ENCODE measurements at regions not wholly inside any gene's neighbourhood (a gene's known extent, or its start where the extent isn't known, plus 50 kb on each side); places are given as distances from the start of the nearest gene placed in this dataset.

DNA sequence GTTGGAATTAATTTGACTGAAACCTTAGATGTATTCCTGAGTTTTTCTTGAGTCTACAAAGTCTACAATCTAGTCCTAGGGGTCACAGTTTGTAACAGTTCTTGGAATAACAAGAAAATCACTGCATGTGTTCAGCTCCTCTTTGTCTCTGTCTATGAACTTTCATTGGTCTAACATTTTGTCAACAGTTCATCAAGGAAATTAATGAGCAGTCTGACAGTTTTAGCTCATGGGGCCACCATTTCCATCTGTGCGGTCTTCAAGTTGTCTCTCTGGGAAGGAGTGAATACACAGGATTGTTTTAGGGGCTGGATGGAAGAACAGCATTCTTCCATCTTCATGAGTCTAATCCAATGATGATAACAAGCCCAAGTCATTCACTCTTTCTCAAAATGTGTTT, 276.4 kb downstream of the TMEM167A start:
- FAIRE-seq, result no peak

DNA sequence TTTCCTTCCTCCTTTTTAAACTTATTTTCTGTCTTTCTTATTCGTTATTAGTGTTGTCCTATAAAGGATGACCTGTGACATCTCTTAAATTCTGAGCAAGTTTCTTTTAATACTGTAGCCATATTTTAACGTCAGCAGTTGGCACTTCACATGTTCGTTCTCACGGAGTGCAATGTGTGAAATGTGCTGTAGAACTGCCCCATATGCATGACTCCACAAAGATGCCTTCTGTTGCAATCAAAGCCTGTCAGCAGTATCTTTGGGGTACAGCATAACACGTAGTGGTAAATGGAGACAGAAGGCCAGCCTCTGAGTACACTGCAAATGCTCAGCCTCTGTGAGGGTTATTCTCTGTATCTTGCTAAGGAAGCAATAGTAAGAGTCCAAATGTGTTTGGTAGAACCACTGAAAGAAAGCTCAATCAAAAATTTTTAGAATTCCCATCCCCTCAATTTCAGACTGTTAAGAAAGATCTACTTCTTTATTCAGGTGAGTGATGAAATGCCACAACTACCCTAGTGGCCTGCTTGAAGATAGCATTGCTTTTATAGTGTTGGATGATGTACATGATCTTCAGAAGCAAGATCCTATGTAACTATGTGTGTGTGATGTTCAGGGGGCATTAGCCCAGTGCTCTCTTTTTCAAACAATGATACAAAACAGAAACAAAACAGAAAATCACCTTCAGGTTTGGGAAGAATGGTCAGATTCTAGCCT, 277.7 kb downstream of the TMEM167A start:
- FAIRE-seq, result no peak

DNA sequence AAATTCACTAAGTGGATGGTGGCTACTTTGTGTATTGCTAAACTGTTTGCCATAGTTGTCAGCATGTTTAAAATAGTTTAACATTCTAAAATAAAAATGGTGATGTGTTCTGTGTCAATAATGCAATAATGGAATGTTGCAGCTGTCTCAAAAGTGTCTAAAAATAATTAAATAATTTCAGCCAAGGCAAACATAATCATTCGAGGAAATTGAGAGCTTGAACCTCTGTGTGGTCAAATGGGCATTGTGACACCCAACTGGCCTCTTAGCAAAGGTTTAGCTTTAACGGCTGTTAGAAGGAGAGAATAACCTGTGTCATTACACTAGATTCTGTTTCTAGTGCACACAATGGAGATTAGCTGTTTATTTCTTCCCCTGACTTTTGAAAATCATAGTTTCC, 278.5 kb downstream of the TMEM167A start:
- no peak for FAIRE-seq

DNA sequence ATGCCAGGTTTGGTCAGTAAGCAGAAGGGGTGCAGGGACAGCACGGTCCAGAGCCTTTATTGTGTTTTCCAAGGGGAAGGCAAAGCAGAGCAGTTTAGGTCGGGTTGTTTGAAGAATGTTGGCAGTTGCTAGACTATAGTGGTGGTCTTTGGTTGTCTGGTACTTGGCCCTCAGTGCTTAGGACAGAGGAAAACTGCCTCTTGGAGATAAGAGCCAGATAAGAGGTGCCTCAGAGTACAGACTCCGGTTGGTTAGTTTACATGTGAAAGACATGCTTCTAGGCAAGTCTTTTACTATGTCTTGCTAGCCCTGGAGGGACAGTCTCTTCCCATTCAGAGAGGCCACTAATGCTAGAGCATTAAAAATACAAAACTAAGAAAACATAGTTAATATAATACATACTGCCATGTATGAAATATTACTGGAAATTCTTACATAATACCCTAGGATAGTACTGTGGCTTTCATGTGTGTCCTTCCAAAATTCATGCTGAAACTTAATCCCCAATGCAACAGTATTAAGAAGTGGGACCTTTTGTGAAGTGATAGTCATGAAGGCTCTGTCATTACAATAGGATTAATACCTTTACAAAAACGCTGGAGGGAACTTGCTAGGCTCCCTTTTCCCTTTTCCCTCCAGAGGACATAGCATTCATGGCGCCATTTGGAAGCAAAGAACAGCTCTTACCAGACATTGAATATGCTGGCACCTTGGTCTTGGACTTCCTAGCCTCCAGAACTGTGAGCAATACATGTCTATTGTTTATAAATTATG, 280.4 kb downstream of the TMEM167A start:
- no peak for FAIRE-seq

DNA sequence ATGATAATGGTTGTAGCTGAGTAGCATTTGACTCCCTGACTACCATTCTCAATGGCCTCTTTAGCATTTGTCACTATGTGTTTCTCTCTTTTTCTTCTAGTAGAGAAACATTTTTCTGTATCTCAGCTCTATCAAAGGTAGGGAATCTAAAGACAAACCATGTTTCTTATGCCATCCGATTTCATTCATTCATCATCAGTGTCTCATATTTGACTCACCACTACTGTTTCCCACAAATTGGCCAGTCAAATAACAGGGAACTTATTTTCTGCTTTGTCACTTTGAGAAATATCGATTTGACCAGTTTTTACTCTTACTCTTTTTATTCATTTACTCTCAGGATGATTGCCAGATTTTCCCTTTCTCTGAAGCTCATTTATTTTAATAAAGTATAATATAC, 282.3 kb downstream of the TMEM167A start:
- no peak for FAIRE-seq

DNA sequence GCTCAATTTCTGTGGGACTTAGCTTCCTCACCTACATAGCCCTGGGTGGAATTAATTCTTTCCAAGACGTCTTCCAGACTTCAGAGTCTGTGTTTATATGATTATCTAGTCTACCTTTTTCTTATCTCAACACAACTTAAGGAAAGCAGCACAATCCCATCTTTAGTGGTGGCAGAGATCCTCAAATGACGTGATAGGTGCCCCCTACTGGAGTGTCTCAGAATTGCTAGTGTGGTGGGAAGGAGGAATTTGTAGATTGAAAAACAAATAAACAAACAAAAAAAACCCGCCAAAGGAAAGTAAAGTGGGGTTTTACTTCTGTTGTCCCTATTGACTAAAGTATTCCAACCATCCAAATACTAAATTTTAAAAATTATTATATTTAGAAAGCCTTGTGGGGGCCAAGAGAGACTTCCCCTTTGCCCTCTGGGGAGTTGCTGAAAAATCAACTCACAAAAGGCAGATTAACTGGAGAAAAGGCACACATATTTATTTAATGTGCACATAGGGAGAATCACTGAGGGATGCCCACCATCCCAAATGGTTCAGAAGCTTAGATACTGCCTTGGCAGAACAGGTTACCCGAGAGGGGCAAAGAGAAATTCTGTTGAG, 283.3 kb downstream of the TMEM167A start:
- FAIRE-seq, result no peak

DNA sequence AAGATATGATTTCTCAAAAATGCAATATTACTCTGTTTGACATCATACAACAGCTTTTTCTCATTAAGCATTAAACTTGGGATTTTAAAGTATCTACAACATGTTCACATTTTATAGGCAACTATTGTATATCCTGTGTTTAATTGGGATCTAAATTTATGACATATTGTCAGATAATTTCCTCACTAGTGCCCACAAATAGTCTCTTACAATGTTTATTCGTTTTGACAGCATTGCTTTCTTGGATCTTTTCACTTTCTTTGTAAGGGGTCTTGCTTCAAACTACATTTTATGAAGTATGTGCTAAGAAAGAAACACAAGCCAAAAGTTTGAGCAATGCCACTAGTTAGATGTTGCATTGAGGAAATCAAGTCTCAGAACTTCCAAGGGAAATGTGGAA, 285.1 kb downstream of the TMEM167A start:
- no peak for FAIRE-seq

DNA sequence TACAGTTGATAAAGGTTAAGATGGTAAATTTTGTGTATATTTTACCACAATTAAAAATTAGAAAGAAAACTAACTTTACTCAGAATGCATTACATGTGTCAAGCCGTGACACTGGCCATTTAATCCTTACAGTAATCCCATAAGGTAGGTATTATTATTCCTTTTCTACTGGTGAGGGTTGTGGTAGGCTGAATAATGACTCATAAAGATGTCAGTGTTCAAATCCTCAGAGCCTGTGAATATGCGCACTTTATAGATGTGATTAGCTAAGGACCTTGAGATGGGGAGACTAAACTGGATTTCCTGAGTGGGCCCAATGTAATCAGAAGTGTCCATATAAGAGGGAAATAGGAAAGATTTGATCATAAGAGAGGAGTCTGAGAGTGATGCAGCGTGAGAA, 288.1 kb downstream of the TMEM167A start:
- no peak for FAIRE-seq

DNA sequence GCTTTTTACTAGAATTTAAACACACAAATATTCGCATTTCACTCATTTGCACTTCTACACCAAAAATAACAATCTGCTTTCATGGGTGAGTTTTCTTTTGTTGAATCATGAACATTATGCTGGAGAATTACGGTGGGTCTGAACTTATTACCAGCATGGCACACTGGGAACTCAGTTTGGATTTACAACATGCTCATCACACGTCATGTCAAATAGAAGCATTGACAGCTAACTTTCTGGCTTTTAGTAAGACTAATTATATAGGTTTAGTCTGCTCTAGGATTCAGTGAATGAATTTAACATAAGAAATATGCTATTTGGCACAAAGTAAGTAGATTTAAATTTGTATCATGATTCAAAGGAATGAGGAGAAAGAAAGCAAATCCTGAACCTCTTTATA, 290.4 kb downstream of the TMEM167A start:
- no peak for FAIRE-seq

DNA sequence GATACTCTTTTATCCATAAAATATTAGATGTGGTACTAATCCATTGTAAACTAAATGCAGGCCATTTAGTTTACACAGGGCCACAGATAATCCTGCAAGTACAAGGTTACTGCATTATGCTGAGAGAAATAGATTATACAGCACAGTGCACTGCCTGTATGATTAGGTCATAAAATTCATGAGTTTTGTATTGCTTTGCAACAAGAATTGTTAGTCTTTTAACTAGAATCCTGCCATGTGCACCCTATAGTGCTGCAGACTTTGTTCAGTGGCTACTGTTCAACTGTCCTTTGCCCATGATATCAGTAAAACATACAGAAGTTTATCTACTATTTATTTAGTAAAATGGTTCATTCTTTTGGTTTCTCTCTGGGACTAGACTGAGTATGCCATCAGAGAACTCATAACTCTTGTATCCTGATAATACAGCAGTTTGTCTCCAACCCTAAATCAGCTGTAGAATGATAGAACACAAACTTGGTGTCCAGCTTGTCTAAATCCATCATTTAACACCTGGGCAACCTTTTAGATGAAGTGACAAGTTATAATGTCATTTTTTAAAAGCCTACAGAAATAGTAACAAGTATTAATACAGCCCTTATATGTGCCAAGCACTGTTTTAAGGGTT, 291.2 kb downstream of the TMEM167A start:
- FAIRE-seq, result no peak

DNA sequence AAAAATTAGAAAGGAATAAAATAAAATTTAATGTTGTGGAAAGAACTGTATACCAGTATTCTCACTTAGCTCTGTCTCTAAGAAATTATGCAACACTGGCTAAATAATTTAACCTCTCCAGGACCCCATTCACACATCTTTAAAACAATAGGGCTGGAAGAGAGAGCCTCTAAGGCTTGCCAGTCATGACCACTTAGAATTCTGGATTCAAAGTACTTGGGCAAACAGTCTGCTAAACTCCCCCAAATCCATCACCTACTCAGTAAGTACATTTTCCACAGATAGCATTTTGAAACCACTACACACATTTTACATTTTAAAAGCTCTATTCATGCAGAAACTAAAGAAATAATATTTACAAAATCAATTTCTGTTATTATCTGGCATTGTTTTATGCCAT, 291.7 kb downstream of the TMEM167A start:
- no peak for FAIRE-seq

DNA sequence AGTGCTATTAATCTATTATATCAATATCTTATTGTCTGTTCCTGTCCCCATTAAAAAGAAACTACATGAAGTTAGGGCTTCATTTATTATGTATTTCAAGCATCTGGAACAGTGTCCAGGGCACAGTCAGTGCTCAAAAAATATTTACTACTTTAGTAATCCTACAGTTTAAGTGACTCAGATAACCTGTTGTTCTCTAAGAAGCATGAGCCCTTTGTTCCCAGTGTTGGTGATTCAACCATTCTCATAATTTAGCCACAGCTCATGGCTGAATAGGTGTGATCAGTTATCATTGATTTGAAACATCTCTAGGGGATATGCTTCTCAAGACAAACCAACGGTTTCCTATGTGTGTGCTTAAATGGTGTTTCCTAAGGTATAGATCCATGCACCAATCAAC, 292.7 kb downstream of the TMEM167A start:
- no peak for FAIRE-seq

DNA sequence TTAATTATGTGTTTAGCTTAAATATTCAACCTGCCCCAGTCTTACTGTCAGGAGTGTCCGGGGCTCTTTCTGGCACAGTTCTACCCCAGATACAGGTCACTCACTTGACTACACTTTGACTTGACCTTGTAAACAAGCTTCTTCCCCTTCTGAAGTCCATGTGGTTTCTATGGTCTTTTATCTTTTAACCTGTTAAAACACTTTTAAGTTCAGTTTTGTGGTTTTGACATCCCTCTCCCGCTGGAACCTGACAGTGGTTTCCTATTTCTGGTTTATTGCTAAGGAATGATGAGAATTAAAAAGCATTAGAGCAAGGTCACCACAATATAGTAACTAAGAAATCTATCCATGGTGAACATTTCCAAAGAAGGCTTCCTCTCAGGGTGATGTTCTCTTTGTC, 300.1 kb downstream of the TMEM167A start:
- no peak for FAIRE-seq

DNA sequence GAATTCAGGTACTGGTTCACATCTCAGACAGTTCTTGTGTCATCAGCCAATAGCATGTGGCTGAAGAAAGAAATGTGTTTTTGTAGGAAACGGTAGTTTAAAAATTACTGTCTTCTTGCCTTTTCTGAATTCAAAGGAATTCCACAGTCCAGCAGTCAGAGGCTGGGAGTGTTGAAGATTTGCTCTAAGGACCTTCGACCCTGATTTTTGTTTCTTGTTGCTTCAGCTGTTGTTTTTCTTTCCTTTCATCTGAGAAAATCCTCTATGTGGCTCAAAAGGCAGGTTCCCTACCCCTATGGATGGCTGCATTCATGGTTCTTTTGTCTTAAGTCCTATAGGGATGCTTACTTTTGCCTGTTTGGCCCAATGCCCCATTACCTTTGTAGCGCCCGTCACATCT, 304.9 kb downstream of the TMEM167A start:
- FAIRE-seq, result no peak

DNA sequence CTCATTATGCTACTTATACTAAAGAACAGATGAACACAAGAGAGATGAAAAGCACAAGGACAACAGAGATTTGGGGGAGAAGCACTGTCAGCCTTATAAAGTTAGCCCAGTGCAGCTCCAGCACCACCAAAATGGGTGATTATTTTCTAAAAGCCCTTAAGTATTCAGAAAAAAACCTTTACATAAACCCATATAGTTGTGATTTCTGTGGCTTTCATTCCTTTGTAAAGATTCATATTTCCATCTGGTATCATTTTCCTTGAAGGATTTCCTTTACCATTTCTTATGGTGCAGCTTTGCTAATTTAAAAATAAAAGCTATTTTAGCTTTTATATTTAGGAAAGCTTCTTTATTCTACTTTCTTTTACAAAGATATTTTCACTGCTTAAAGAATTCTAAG, 311.0 kb downstream of the TMEM167A start:
- FAIRE-seq, result no peak

DNA sequence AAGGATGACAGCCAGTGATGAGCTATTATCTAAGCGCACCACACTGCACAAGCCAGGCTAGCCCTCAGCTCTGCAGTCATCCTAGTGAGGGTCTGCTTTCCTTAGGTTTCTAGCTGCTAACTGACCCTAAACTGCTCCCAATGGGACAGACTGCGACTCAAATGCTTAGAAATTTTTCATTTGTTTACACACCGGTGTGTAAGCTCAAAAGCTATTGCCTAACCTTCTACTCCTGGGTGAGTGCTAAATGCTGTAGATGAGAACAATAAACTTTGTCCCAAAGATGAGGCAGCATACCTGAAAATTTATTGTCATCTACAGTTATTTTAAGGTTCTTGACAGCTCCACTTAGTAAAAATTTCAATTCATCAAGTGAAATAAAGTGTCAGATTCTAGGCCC, 311.4 kb downstream of the TMEM167A start:
- no peak for FAIRE-seq

DNA sequence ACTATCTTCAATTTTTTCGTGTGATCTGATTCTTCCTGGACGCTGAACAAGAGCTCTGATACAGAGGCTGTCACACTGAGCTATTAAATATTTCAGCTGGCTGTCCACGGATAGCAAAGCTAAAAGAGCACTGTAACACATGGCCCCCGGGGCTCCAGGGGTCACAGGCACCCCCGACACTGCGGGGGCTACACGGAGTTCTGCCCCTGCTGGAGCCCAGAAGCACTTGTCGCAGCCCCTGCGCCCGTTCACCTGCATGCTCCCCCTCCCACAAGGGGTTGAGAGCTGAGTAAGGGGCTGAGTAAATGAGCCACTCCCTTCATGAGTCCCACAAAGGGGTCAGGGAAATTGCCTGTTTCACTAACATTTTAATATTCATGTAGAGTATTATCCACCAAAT, 316.3 kb downstream of the TMEM167A start:
- no peak for FAIRE-seq

DNA sequence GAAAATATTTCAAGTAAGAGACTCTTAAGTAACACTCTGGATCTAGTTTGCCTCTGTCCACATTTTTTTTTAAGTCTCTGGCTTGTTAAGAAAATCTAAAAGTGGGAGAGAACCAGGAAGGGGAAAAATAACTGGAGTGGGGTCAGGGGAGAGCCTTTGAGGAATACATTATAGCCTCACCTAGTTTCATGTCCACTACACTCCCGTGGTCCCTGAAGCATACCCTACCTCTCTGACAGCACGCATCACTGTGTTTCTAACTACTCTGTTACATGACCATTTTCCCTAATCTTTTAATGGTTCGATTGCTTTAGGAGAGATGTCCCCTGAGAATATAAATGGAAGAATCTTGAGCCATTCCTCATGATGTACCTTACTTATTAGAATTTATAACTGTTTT, 318.3 kb downstream of the TMEM167A start:
- no peak for FAIRE-seq

DNA sequence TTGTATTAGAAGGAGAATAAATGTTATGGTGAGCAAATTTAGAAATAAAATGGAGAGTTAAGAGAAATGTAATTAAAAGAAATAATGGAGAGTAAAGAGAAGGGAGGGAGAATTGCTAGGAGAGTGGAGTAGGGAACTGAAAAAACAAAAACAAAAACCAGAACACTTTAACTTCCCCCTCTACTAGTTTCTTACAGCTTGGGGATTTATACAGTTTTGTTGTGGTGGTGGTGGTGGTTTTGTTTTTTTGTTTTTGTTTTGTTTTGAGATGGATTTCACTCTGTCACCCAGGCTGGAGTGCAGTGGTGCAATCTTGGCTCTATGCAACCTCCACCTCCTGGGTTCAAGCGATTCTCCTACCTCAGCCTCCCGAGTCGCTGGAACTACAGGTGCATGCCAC, 322.4 kb downstream of the TMEM167A start:
- no peak for FAIRE-seq

DNA sequence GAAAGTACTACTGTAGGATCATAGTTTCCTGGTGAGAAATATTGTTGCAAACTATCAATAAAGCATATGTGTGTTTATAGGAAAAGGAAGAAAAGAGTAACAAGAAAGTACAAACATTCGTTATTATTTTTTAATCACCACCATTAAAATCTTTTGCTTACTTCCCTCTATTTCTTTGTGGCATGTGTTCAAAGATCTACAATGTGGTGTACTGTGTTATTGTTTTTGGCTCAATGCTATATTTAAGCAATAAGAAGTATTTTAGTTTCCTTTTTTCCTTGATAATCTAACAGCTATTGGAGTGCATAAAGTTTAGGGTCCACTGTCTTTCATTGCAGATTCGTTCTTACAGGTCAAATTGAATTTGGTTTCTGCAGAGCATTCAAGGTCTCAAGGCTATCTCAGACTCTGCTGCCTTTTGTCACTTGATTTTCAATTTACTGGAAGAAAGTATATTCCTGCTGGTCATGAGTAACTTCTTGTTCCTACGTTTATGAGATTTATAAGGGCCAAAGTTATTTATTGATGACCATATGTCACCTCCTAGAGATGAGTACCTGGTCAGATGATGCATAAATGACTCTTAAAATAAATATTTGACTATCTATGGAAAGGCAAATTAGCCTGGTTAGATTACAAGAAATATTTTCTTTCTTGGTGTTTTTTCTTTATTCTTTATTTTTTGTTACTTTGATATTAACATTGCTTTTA, 323.0 kb downstream of the TMEM167A start:
- FAIRE-seq, result no peak

DNA sequence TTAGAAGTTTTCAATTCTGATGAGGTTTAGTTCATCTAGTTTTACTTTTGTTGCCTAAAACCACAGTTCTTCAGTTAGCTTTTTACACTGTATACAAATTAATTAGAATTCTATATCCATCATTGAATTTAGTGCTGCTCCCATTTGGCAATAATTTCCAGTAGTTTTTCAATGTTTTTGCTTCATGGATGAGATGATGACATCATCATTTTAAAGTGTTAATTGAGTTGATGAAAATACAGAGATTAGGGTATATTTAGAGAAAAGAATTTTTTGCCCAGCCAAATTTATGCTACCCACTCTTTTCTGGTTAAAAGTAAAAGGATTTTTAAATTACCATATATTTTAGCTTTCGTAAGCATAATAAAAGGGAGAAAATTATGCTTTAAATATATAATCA, 323.8 kb downstream of the TMEM167A start:
- no peak for FAIRE-seq

DNA sequence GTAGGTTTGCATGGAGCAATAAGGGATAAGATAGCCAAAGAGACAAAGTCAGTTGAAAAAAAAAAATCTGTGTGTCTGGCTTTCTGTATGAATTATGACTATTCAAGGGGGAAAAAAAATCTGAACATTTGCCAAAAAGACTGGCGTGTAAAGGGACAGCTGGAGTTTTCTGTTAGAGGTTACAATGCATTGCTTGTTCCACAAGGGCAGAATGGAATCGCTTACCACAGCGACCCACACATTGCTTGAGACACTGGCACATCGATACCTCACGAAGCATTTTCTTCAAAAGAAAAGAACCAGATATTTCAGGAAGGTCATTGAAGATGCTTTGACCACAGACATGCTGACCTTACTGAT, 327.8 kb downstream of the TMEM167A start:
- no peak for FAIRE-seq

Measured in islet of Langerhans (tissue), 1 donor.